Neural progenitor cell (in vitro differentiated cells): ENCODE measurements at regions not wholly inside any gene's neighbourhood (a gene's known extent, or its start where the extent isn't known, plus 50 kb on each side); places are given as distances from the start of the nearest gene placed in this dataset.

Experiments
- DNase-seq: peaks from one replicate; pipeline ENCODE4 v3.0.0-alpha.2; 2016; ENCODE audit warnings: low spot score
- H2AFZ ChIP-seq: fragments of 200-600 bp; sonication (generic); replicated peaks from 2 replicates; pipeline ENCODE4 v1.6.1; 2016; ENCODE audit warnings: antibody characterized with exemption
- H3F3A ChIP-seq: fragments of 200-600 bp; sonication (generic); 2 replicates; pipeline ENCODE4 v1.6.1; 2016; ENCODE audit warnings: antibody characterized with exemption, low read depth
- H3K27ac ChIP-seq: fragments of 200-600 bp; sonication (generic); 2 replicates; pipeline ENCODE4 v1.5.1; 2016; ENCODE audit warnings: mild to moderate bottlenecking
- H3K27me3 ChIP-seq: fragments of 200-600 bp; sonication (generic); 2 replicates; pipeline ENCODE4 v1.6.1; 2016; ENCODE audit warnings: mild to moderate bottlenecking, moderate library complexity
- H3K36me3 ChIP-seq: fragments of 200-600 bp; sonication (generic); 2 replicates; pipeline ENCODE4 v1.5.1; 2016
- H3K4me1 ChIP-seq: fragments of 200-600 bp; sonication (generic); 2 replicates; pipeline ENCODE4 v1.6.1; 2016; ENCODE audit warnings: mixed run types
- H3K4me2 ChIP-seq: fragments of 200-600 bp; sonication (generic); 2 replicates; pipeline ENCODE4 v1.6.1; 2016
- H3K4me3 ChIP-seq: fragments of 200-600 bp; sonication (generic); 2 replicates; pipeline ENCODE4 v1.5.1; 2016
- H3K79me2 ChIP-seq: fragments of 200-600 bp; sonication (generic); 2 replicates; pipeline ENCODE4 v1.6.1; 2016; ENCODE audit warnings: low read depth
- H3K9ac ChIP-seq: fragments of 200-600 bp; sonication (generic); 2 replicates; pipeline ENCODE4 v1.6.1; 2016
- H3K9me3 ChIP-seq: fragments of 200-600 bp; sonication (generic); 2 replicates; pipeline ENCODE4 v1.5.1; 2016; ENCODE audit warnings: low read depth
- H4K20me1 ChIP-seq: fragments of 200-600 bp; sonication (generic); 2 replicates; pipeline ENCODE4 v1.6.1; 2016; ENCODE audit warnings: low read depth
- H3K27ac Mint-ChIP-seq: 3 replicates; pipeline ENCODE4 v1.8.0; 2021; ENCODE audit warnings: mixed read lengths
- H3K27me3 Mint-ChIP-seq: 2 replicates; pipeline ENCODE4 v1.8.0; 2022; ENCODE audit warnings: low read depth, mild to moderate bottlenecking, inconsistent platforms, moderate library complexity, mixed read lengths; ENCODE audit not compliant: insufficient read depth
- H3K36me3 Mint-ChIP-seq: 3 replicates; pipeline ENCODE4 v1.8.0; 2021; ENCODE audit warnings: mixed read lengths
- H3K4me1 Mint-ChIP-seq: 3 replicates; pipeline ENCODE4 v1.8.0; 2021; ENCODE audit warnings: mixed read lengths
- H3K4me3 Mint-ChIP-seq: 3 replicates; pipeline ENCODE4 v1.8.0; 2021; ENCODE audit warnings: mild to moderate bottlenecking, moderate library complexity, mixed read lengths
- H3K9me3 Mint-ChIP-seq: 3 replicates; pipeline ENCODE4 v1.8.0; 2020; ENCODE audit warnings: mixed read lengths
- CTCF ChIP-seq: fragments of 200-600 bp; sonication (generic); IDR thresholded peaks from 2 replicates; pipeline ENCODE4 v1.5.1; 2017; ENCODE audit warnings: antibody characterized with exemption, mild to moderate bottlenecking
- EZH2 ChIP-seq: fragments of 200-600 bp; sonication (generic); IDR thresholded peaks from 2 replicates; pipeline ENCODE4 v1.6.1; 2017; ENCODE audit warnings: antibody characterized with exemption, mild to moderate bottlenecking, moderate library complexity
- EZH2phosphoT487 ChIP-seq: fragments of 200-600 bp; sonication (generic); IDR thresholded peaks from 2 replicates; pipeline ENCODE4 v1.6.1; 2017; ENCODE audit warnings: antibody characterized with exemption

GRCh38 chr16:66207883-66208265 is 158.6 kb upstream of the CDH5 start:
- Mint-ChIP-seq H3K4me3 (no peak overlapping the region), H3K27ac (no peak overlapping the region), H3K9me3 (peaks cover 5% of the 10 kb centered on the region), H3K36me3 (no peaks in the 10 kb centered on the region), H3K4me1 (no peaks in the 10 kb centered on the region), H3K27me3 (peaks cover 2% of the 10 kb centered on the region)
- Histone ChIP-seq H3F3A (no peaks in the 10 kb centered on the region), H3K9me3 (no peaks in the 10 kb centered on the region), H4K20me1 (no peaks in the 10 kb centered on the region), H3K4me2 (no peak overlapping the region), H3K4me3 (no peak overlapping the region), H3K27me3 (no peaks in the 10 kb centered on the region), H3K9ac (no peak overlapping the region), H3K79me2 (no peaks in the 10 kb centered on the region), H3K27ac (no peak overlapping the region), H3K4me1 (no peaks in the 10 kb centered on the region), H2AFZ (no peak overlapping the region), H3K36me3 (no peaks in the 10 kb centered on the region)
- no peak for DNase-seq
- TF ChIP-seq CTCF = no peak
- TF ChIP-seq EZH2phosphoT487 = no peak
- no peak for TF ChIP-seq EZH2

- no peaks in the 10 kb centered on the region for H3K9me3 ChIP-seq
- H4K20me1 ChIP-seq = no peaks in the 10 kb centered on the region
- no peaks in the 10 kb centered on the region for H3K79me2 ChIP-seq
- no peak overlapping the region for H3K27ac Mint-ChIP-seq
- no peaks in the 10 kb centered on the region for H3K4me1 ChIP-seq
- H2AFZ ChIP-seq = no peak overlapping the region
- no peak overlapping the region for H3K4me2 ChIP-seq
- TF ChIP-seq CTCF = no peak
- TF ChIP-seq EZH2phosphoT487 = no peak
- no peak for TF ChIP-seq EZH2
- H3K9ac ChIP-seq = no peak overlapping the region
- H3K4me3 ChIP-seq = no peak overlapping the region
- no peak for DNase-seq
- H3K4me3 Mint-ChIP-seq = no peak overlapping the region
- no peaks in the 10 kb centered on the region for H3K36me3 Mint-ChIP-seq
- no peaks in the 10 kb centered on the region for H3F3A ChIP-seq
- H3K27me3 Mint-ChIP-seq = peaks cover 2% of the 10 kb centered on the region
- no peaks in the 10 kb centered on the region for H3K27me3 ChIP-seq
- H3K4me1 Mint-ChIP-seq = no peaks in the 10 kb centered on the region
- peaks cover 5% of the 10 kb centered on the region for H3K9me3 Mint-ChIP-seq
- H3K36me3 ChIP-seq = no peaks in the 10 kb centered on the region
- H3K27ac ChIP-seq = no peak overlapping the region
Observed at GRCh38 chr16:66207139-66207882, 159.2 kb upstream of the CDH5 start.

GRCh38 chr16:66206363-66206762 is 160.1 kb upstream of the CDH5 start:
- Mint-ChIP-seq H3K36me3 (no peaks in the 10 kb centered on the region), H3K4me3 (no peak overlapping the region), H3K27me3 (peaks cover 2% of the 10 kb centered on the region), H3K9me3 (peaks cover 5% of the 10 kb centered on the region), H3K4me1 (no peaks in the 10 kb centered on the region), H3K27ac (no peak overlapping the region)
- Histone ChIP-seq H3K9me3 (no peaks in the 10 kb centered on the region), H4K20me1 (no peaks in the 10 kb centered on the region), H3K27ac (no peak overlapping the region), H3K4me2 (no peak overlapping the region), H3K27me3 (no peaks in the 10 kb centered on the region), H3K36me3 (no peaks in the 10 kb centered on the region), H2AFZ (no peak overlapping the region), H3K4me3 (no peak overlapping the region), H3K4me1 (no peaks in the 10 kb centered on the region), H3K9ac (no peak overlapping the region), H3K79me2 (no peaks in the 10 kb centered on the region), H3F3A (no peaks in the 10 kb centered on the region)
- TF ChIP-seq EZH2phosphoT487 (no peak), EZH2 (no peak), CTCF (no peak)
- no peak for DNase-seq
